Trophoblast cell (in vitro differentiated cells and primary cell): ENCODE measurements at regions not wholly inside any gene's neighbourhood (a gene's known extent, or its start where the extent isn't known, plus 50 kb on each side); places are given as distances from the start of the nearest gene placed in this dataset.
"Not testable (repeated sequence)": the region's sequence is repeated elsewhere in the genome, so short reads cannot be mapped to it uniquely, and the experiment has no call there.

Experiments
- DNase-seq, 2 donors: peaks; one replicate each; pipeline ENCODE4 v3.0.0-alpha.2; 2016
- H2AFZ ChIP-seq: 2 replicates; pipeline ENCODE4 v1.6.1; 2013; ENCODE audit warnings: low read length, moderate library complexity, mild to moderate bottlenecking; ENCODE audit not compliant: insufficient read depth, poor library complexity
- H2AK5ac ChIP-seq: 2 replicates; pipeline ENCODE4 v1.6.1; 2013; ENCODE audit warnings: mild to moderate bottlenecking, low read length
- H2BK120ac ChIP-seq: 2 replicates; pipeline ENCODE4 v1.6.1; 2013; ENCODE audit warnings: low read length, mild to moderate bottlenecking, moderate library complexity; ENCODE audit not compliant: insufficient read depth, poor library complexity
- H2BK12ac ChIP-seq: 2 replicates; pipeline ENCODE4 v1.6.1; 2013; ENCODE audit warnings: mild to moderate bottlenecking, low read length, moderate library complexity
- H2BK5ac ChIP-seq: 2 replicates; pipeline ENCODE4 v1.6.1; 2013; ENCODE audit warnings: low read length, low read depth, moderate library complexity, mild to moderate bottlenecking; ENCODE audit not compliant: poor library complexity
- H3K14ac ChIP-seq: 2 replicates; pipeline ENCODE4 v1.6.1; 2013; ENCODE audit warnings: mild to moderate bottlenecking, low read length
- H3K18ac ChIP-seq: 2 replicates; pipeline ENCODE4 v1.6.1; 2013; ENCODE audit warnings: mild to moderate bottlenecking, low read length
- H3K23ac ChIP-seq: 2 replicates; pipeline ENCODE4 v1.6.1; 2013; ENCODE audit warnings: low read length
- H3K27ac ChIP-seq: 2 replicates; pipeline ENCODE4 v1.5.1; 2013; ENCODE audit warnings: low read depth, mild to moderate bottlenecking, inconsistent platforms, low read length, moderate library complexity
- H3K27me3 ChIP-seq: 2 replicates; pipeline ENCODE4 v1.6.1; 2013; ENCODE audit warnings: inconsistent platforms, mild to moderate bottlenecking, low read length, moderate library complexity; ENCODE audit not compliant: insufficient read depth
- H3K36me3 ChIP-seq, 2 experiments: 1 replicate in 1 of 2; 2 replicates in 1 of 2; pipeline ENCODE4 v1.6.1; 2013; ENCODE audit warnings: low read length in 2 of 2, mild to moderate bottlenecking in 2 of 2, moderate library complexity in 1 of 2; ENCODE audit not compliant: insufficient read depth in 2 of 2, control insufficient read depth in 1 of 2
- H3K4ac ChIP-seq: 2 replicates; pipeline ENCODE4 v1.6.1; 2013; ENCODE audit warnings: low read depth, mild to moderate bottlenecking, low read length, moderate library complexity
- H3K4me1 ChIP-seq, 2 experiments: 1 replicate in 1 of 2; 2 replicates in 1 of 2; pipeline ENCODE4 v1.6.1; 2013; ENCODE audit warnings: low read length in 2 of 2, mild to moderate bottlenecking in 2 of 2, moderate library complexity in 1 of 2; ENCODE audit not compliant: insufficient read depth in 2 of 2, control insufficient read depth in 1 of 2
- H3K4me2 ChIP-seq: 2 replicates; pipeline ENCODE4 v1.6.1; 2013; ENCODE audit warnings: inconsistent platforms, mild to moderate bottlenecking, low read length, moderate library complexity
- H3K4me3 ChIP-seq: 2 replicates; pipeline ENCODE4 v1.5.1; 2013; ENCODE audit warnings: mild to moderate bottlenecking, low read depth, low read length, inconsistent platforms
- H3K79me1 ChIP-seq: one replicate; pipeline ENCODE4 v1.6.1; 2013; ENCODE audit warnings: low read length
- H3K79me2 ChIP-seq: 2 replicates; pipeline ENCODE4 v1.6.1; 2013; ENCODE audit warnings: low read length, mild to moderate bottlenecking; ENCODE audit not compliant: control insufficient read depth, insufficient read depth, poor library complexity
- H3K9ac ChIP-seq: 2 replicates; pipeline ENCODE4 v1.6.1; 2013; ENCODE audit warnings: mild to moderate bottlenecking, low read length
- H3K9me3 ChIP-seq: 2 replicates; pipeline ENCODE4 v1.6.1; 2013; ENCODE audit warnings: low read depth, mild to moderate bottlenecking, control low read depth, inconsistent platforms, low read length; ENCODE audit not compliant: insufficient read depth
- H4K12ac ChIP-seq: 2 replicates; pipeline ENCODE4 v1.6.1; 2013; ENCODE audit warnings: low read depth, mild to moderate bottlenecking, low read length, moderate library complexity
- H4K8ac ChIP-seq: 2 replicates; pipeline ENCODE4 v1.6.1; 2013; ENCODE audit warnings: low read depth, mild to moderate bottlenecking, low read length, moderate library complexity
- H4K91ac ChIP-seq: one replicate; pipeline ENCODE4 v1.6.1; 2013; ENCODE audit warnings: low read depth, mild to moderate bottlenecking, low read length, moderate library complexity
- WGBS: extraction: QIAGEN DNeasy Blood & Tissue Kit; methylation state at CpG from one replicate; pipeline ENCODE4 v1.1.7; 2013; ENCODE audit warnings: missing lambda C conversion rate; ENCODE audit not compliant: insufficient read length, insufficient coverage; ENCODE audit errors: extremely low coverage; 5-methylcytosine and 5-hydroxymethylcytosine counted together

GRCh38 chr3:36633897-36634296 lies 130.5 kb downstream of the DCLK3 start:
- not testable (repeated sequence) for H3K14ac ChIP-seq, H3K79me1 ChIP-seq, H2BK5ac ChIP-seq, H2AK5ac ChIP-seq, H4K8ac ChIP-seq, H3K79me2 ChIP-seq, H3K9me3 ChIP-seq, H3K27me3 ChIP-seq, H3K4me1 ChIP-seq, H3K9ac ChIP-seq, H2BK120ac ChIP-seq, H3K4me2 ChIP-seq, H2BK12ac ChIP-seq, H3K4me3 ChIP-seq, H3K18ac ChIP-seq, H2AFZ ChIP-seq, H3K23ac ChIP-seq, DNase-seq, H3K27ac ChIP-seq, H3K4ac ChIP-seq, H4K12ac ChIP-seq, H4K91ac ChIP-seq, H3K36me3 ChIP-seq
- no CpG with 5 or more reads among the region's 39 CpGs for WGBS

DNA sequence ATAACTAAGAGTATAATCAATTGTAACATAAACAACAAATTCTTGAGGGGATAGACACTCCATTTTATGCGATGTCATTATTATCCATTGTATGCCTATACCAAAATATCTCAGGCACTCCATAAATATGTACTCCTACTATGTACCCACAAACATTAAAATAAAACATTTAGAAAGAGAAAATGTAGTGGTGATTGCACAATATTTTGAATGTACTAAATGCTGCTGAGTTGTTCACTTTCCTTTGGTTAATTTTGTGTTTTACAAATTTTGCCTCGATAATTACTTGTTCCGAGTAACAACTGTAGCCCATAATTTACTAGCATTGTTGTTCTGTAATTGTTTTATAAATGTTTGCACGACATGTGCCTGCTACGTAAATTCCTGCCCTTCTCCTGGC lies 131.3 kb downstream of the DCLK3 start:
- Histone ChIP-seq H4K91ac (no peak overlapping the region), H2BK12ac (no peak overlapping the region), H3K9ac (no peak overlapping the region), H3K27me3 (no peaks in the 10 kb centered on the region), H3K79me1 (no peaks in the 10 kb centered on the region), H3K4me1 (no peaks in the 10 kb centered on the region), H2BK120ac (no peak overlapping the region), H3K79me2 (no peaks in the 10 kb centered on the region), H3K4me2 (no peak overlapping the region), H3K27ac (no peak overlapping the region), H3K4ac (no peak overlapping the region), H3K36me3 (no peaks in the 10 kb centered on the region), H4K8ac (no peak overlapping the region), H2AFZ (no peak overlapping the region), H2BK5ac (no peak overlapping the region), H2AK5ac (no peak overlapping the region), H3K18ac (no peak overlapping the region), H3K23ac (no peak overlapping the region), H3K4me3 (no peak overlapping the region), H4K12ac (no peak overlapping the region), H3K9me3 (peaks cover 2% of the 10 kb centered on the region), H3K14ac (no peak overlapping the region)
- no peak for DNase-seq
- no CpG with 5 or more reads among the region's 5 CpGs for WGBS

- Histone ChIP-seq H3K36me3 (no peaks in the 10 kb centered on the region), H3K9me3 (peaks cover 2% of the 10 kb centered on the region), H3K4me2 (no peak overlapping the region), H3K4me3 (no peak overlapping the region), H2BK120ac (no peak overlapping the region), H4K12ac (no peak overlapping the region), H3K14ac (no peak overlapping the region), H3K27ac (no peak overlapping the region), H3K79me1 (no peaks in the 10 kb centered on the region), H4K8ac (no peak overlapping the region), H2BK5ac (no peak overlapping the region), H2BK12ac (no peak overlapping the region), H3K18ac (no peak overlapping the region), H2AFZ (no peak overlapping the region), H4K91ac (no peak overlapping the region), H3K79me2 (no peaks in the 10 kb centered on the region), H3K4me1 (no peaks in the 10 kb centered on the region), H3K4ac (no peak overlapping the region), H3K27me3 (no peaks in the 10 kb centered on the region), H3K23ac (no peak overlapping the region), H2AK5ac (no peak overlapping the region), H3K9ac (no peak overlapping the region)
- DNase-seq: no peak
- WGBS: no CpG with 5 or more reads among the region's 4 CpGs
Observed at GRCh38 chr3:36631549-36631948, 132.8 kb downstream of the DCLK3 start.

GRCh38 chr3:36615861-36616260 lies 148.5 kb downstream of the DCLK3 start:
- H4K8ac ChIP-seq: no peak overlapping the region
- H3K4me3 ChIP-seq: no peak overlapping the region
- no peak overlapping the region for H3K18ac ChIP-seq
- H2AK5ac ChIP-seq: no peak overlapping the region
- H3K9ac ChIP-seq: no peak overlapping the region
- H2BK12ac ChIP-seq: no peak overlapping the region
- no peak overlapping the region for H3K4ac ChIP-seq
- H3K14ac ChIP-seq: no peak overlapping the region
- DNase-seq: no peak
- H4K12ac ChIP-seq: no peak overlapping the region
- no peaks in the 10 kb centered on the region for H3K4me1 ChIP-seq
- no peak overlapping the region for H2AFZ ChIP-seq
- no peak overlapping the region for H2BK5ac ChIP-seq
- H3K27ac ChIP-seq: no peak overlapping the region
- H3K79me2 ChIP-seq: no peaks in the 10 kb centered on the region
- H4K91ac ChIP-seq: no peak overlapping the region
- no peak overlapping the region for H2BK120ac ChIP-seq
- no peaks in the 10 kb centered on the region for H3K27me3 ChIP-seq
- no peaks in the 10 kb centered on the region for H3K79me1 ChIP-seq
- H3K36me3 ChIP-seq: no peaks in the 10 kb centered on the region
- H3K23ac ChIP-seq: no peak overlapping the region
- H3K4me2 ChIP-seq: no peak overlapping the region
- no peaks in the 10 kb centered on the region for H3K9me3 ChIP-seq
